HG03097 (cell line): ENCODE measurements at regions not wholly inside any gene's neighbourhood (a gene's known extent, or its start where the extent isn't known, plus 50 kb on each side); places are given as distances from the start of the nearest gene placed in this dataset.
"Not testable (repeated sequence)": the region's sequence is repeated elsewhere in the genome, so short reads cannot be mapped to it uniquely, and the experiment has no call there.

Experiments used
- ATAC-seq: cut with Tn5 transposase; IDR thresholded peaks from one replicate; pipeline ENCODE4 v1.9.1; 2021; ENCODE audit not compliant: unreplicated experiment, low FRiP score

- ATAC-seq: not testable (repeated sequence)
Measured at GRCh38 chr4:54993473-54994026, 131.8 kb downstream of the KDR start.

GRCh38 chr4:54992266-54992665, 133.1 kb downstream of the KDR start:
- no peak for ATAC-seq

- no peak for ATAC-seq
Measured at GRCh38 chr4:54988655-54989054, 136.7 kb downstream of the KDR start.

- ATAC-seq: no peak
Measured at GRCh38 chr4:54986095-54986846, 139.1 kb downstream of the KDR start.

GRCh38 chr4:54976682-54977081, 148.7 kb downstream of the KDR start:
- no peak for ATAC-seq

- ATAC-seq: no peak
Measured at GRCh38 chr4:54976031-54976430, 149.4 kb downstream of the KDR start.

GRCh38 chr4:54973784-54974183, 151.6 kb downstream of the KDR start:
- no peak for ATAC-seq

- ATAC-seq: no peak
Measured at GRCh38 chr4:54971474-54971950, 153.9 kb downstream of the KDR start.

- ATAC-seq: no peak
Measured at GRCh38 chr4:54967289-54967688, 158.1 kb downstream of the KDR start.

- no peak for ATAC-seq
Measured at GRCh38 chr4:54961357-54961975, 163.9 kb downstream of the KDR start.

GRCh38 chr4:54959651-54960116, 165.7 kb downstream of the KDR start:
- ATAC-seq: no peak

- ATAC-seq: no peak
Measured at GRCh38 chr4:54959131-54959530, 166.3 kb downstream of the KDR start.

- no peak for ATAC-seq
Measured at GRCh38 chr4:54958236-54958635, 167.2 kb downstream of the KDR start.

- ATAC-seq: no peak
Measured at GRCh38 chr4:54954656-54955388, 170.6 kb downstream of the KDR start.

GRCh38 chr4:54946741-54947140, 178.7 kb downstream of the KDR start:
- ATAC-seq: no peak

GRCh38 chr4:54945838-54946237, 179.6 kb downstream of the KDR start:
- peak; percentile 35 for ATAC-seq

GRCh38 chr4:54942721-54943120, 182.7 kb downstream of the KDR start:
- ATAC-seq: peak; percentile 30

GRCh38 chr4:54941994-54942552, 183.3 kb downstream of the KDR start:
- ATAC-seq: peak; percentile 90

GRCh38 chr4:54940996-54941865, 184.2 kb downstream of the KDR start:
- ATAC-seq: no peak

GRCh38 chr4:54937501-54937900, 187.9 kb downstream of the KDR start:
- no peak for ATAC-seq
